KG1 (cell line): ENCODE measurements at regions not wholly inside any gene's neighbourhood (a gene's known extent, or its start where the extent isn't known, plus 50 kb on each side); places are given as distances from the start of the nearest gene placed in this dataset.

Experiments used
- DNase-seq: peaks from one replicate; lab custom pipeline; 2025; lab: John Stamatoyannopoulos, UW

- no peak for DNase-seq
These were observed 53.4 kb upstream of the GJB5 start for GRCh38 chr1:34701326-34702060.
